Neural cell (in vitro differentiated cells): ENCODE measurements at regions not wholly inside any gene's neighbourhood (a gene's known extent, or its start where the extent isn't known, plus 50 kb on each side); places are given as distances from the start of the nearest gene placed in this dataset.

ENCODE experiments used
- H2AFZ ChIP-seq: fragments of 200-600, 300-800 bp; sonication (generic), shearing (Covaris generic); 2 replicates; pipeline ENCODE4 v1.6.0; 2014; ENCODE audit warnings: low read depth, mild to moderate bottlenecking, antibody characterized with exemption, low read length, moderate library complexity
- H3F3A ChIP-seq: fragments of 200-600 bp; shearing (Covaris generic); 2 replicates; pipeline ENCODE4 v1.6.1; 2016; ENCODE audit warnings: mild to moderate bottlenecking, moderate library complexity, mixed read lengths, antibody characterized with exemption, low read length; ENCODE audit not compliant: insufficient read depth, poor library complexity, severe bottlenecking
- H3K27ac ChIP-seq: fragments of 200-600, 300-800 bp; sonication (generic), shearing (Covaris generic); 2 replicates; pipeline ENCODE4 v1.5.1; 2014; ENCODE audit warnings: mild to moderate bottlenecking, low read length, moderate library complexity
- H3K27me3 ChIP-seq: fragments of 300-800, 200-600 bp; sonication (generic), shearing (Covaris generic); 2 replicates; pipeline ENCODE4 v1.6.0; 2014; ENCODE audit warnings: mild to moderate bottlenecking, low read depth, low read length, moderate library complexity; ENCODE audit not compliant: insufficient read depth
- H3K36me3 ChIP-seq: fragments of 300-800, 200-600 bp; sonication (generic), shearing (Covaris generic); 2 replicates; pipeline ENCODE4 v1.5.1; 2014; ENCODE audit warnings: mild to moderate bottlenecking, antibody characterized with exemption, low read length, moderate library complexity; ENCODE audit not compliant: insufficient read depth
- H3K4me2 ChIP-seq: fragments of 300-800, 200-600 bp; sonication (generic), shearing (Covaris generic); 2 replicates; pipeline ENCODE4 v1.6.0; 2014; ENCODE audit warnings: mild to moderate bottlenecking, low read length
- H3K4me3 ChIP-seq: fragments of 300-800, 200-600 bp; sonication (generic), shearing (Covaris generic); 2 replicates; pipeline ENCODE4 v1.5.1; 2014; ENCODE audit warnings: mild to moderate bottlenecking, low read length, moderate library complexity
- H3K79me2 ChIP-seq: fragments of 200-600 bp; shearing (Covaris generic); replicated peaks from 2 replicates; pipeline ENCODE4 v1.6.0; 2014; ENCODE audit warnings: mild to moderate bottlenecking, low read length, moderate library complexity; ENCODE audit not compliant: insufficient read depth
- H3K9ac ChIP-seq: fragments of 300-800, 200-600 bp; sonication (generic), shearing (Covaris generic); 2 replicates; pipeline ENCODE4 v1.6.1; 2016; ENCODE audit warnings: mild to moderate bottlenecking, low read length, mixed read lengths
- H3K9me2 ChIP-seq: fragments of 200-600 bp; shearing (Covaris generic); 2 replicates; pipeline ENCODE4 v1.6.1; 2016; ENCODE audit warnings: mild to moderate bottlenecking, low read length, mixed read lengths; ENCODE audit not compliant: insufficient read depth
- H3K9me3 ChIP-seq: fragments of 200-600, 300-800 bp; sonication (generic), shearing (Covaris generic); 2 replicates; pipeline ENCODE4 v1.6.1; 2016; ENCODE audit warnings: mild to moderate bottlenecking, mixed run types, low read length, moderate library complexity, mixed read lengths
- H4K20me1 ChIP-seq: fragments of 200-600 bp; shearing (Covaris generic); 2 replicates; pipeline ENCODE4 v1.6.1; 2016; ENCODE audit warnings: mild to moderate bottlenecking, mixed run types; ENCODE audit not compliant: insufficient read depth
- CTCF ChIP-seq: fragments of 450-650 bp; IDR thresholded peaks from 2 replicates; pipeline ENCODE4 v1.5.1; 2014; ENCODE audit warnings: antibody characterized with exemption, mild to moderate bottlenecking, moderate library complexity; ENCODE audit not compliant: poor library complexity, severe bottlenecking
- EP300 ChIP-seq: fragments of 450-650 bp; conservative IDR thresholded peaks from 2 replicates; pipeline ENCODE4 v1.6.1; 2014; ENCODE audit warnings: antibody characterized with exemption, mild to moderate bottlenecking, moderate library complexity; ENCODE audit not compliant: poor library complexity, severe bottlenecking
- EZH2 ChIP-seq: fragments of 200-600, 300-800 bp; shearing (Covaris generic), sonication (generic); IDR thresholded peaks from 2 replicates; pipeline ENCODE4 v1.6.1; 2014; ENCODE audit warnings: antibody characterized with exemption, low read length, borderline replicate concordance, mild to moderate bottlenecking; ENCODE audit not compliant: insufficient read depth, poor library complexity, severe bottlenecking
- MXI1 ChIP-seq: fragments of 450-650 bp; conservative IDR thresholded peaks from 2 replicates; pipeline ENCODE4 v1.6.1; 2014; ENCODE audit warnings: antibody characterized with exemption, mild to moderate bottlenecking; ENCODE audit not compliant: poor library complexity, severe bottlenecking
- POLR2AphosphoS5 ChIP-seq: IDR thresholded peaks from 2 replicates; pipeline ENCODE4 v1.6.1; 2012
- RAD21 ChIP-seq: fragments of 450-650 bp; conservative IDR thresholded peaks from 2 replicates; pipeline ENCODE4 v1.6.1; 2014; ENCODE audit warnings: antibody characterized with exemption, mild to moderate bottlenecking, moderate library complexity
- REST ChIP-seq: IDR thresholded peaks from 2 replicates; pipeline ENCODE4 v1.6.1; 2012; ENCODE audit warnings: borderline replicate concordance
- SMC3 ChIP-seq: fragments of 450-650 bp; conservative IDR thresholded peaks from 2 replicates; pipeline ENCODE4 v1.6.1; 2014; ENCODE audit warnings: antibody characterized with exemption, mild to moderate bottlenecking, moderate library complexity; ENCODE audit not compliant: poor library complexity
- TAF1 ChIP-seq: IDR thresholded peaks from 2 replicates; pipeline ENCODE4 v1.6.1; 2012; ENCODE audit warnings: low read depth

GRCh38 chr3:13177641-13178040 lies 104.4 kb upstream of the IQSEC1 start:
- H3K4me2 ChIP-seq = no peak overlapping the region
- no peak overlapping the region for H3K9ac ChIP-seq
- no peak overlapping the region for H2AFZ ChIP-seq
- no peak for TF ChIP-seq REST
- TF ChIP-seq POLR2AphosphoS5 = no peak
- TF ChIP-seq EZH2 = no peak
- TF ChIP-seq MXI1 = no peak
- no peak for TF ChIP-seq TAF1
- TF ChIP-seq EP300 = no peak
- TF ChIP-seq RAD21 = no peak
- no peak for TF ChIP-seq SMC3
- no peak for TF ChIP-seq CTCF
- H3K9me3 ChIP-seq = peaks cover 8% of the 10 kb centered on the region
- no peaks in the 10 kb centered on the region for H3K36me3 ChIP-seq
- H3K27me3 ChIP-seq = no peaks in the 10 kb centered on the region
- H3K9me2 ChIP-seq = no peaks in the 10 kb centered on the region
- no peak overlapping the region for H3K4me3 ChIP-seq
- no peak overlapping the region for H3K27ac ChIP-seq
- no peaks in the 10 kb centered on the region for H3K79me2 ChIP-seq
- H4K20me1 ChIP-seq = no peaks in the 10 kb centered on the region
- H3F3A ChIP-seq = no peaks in the 10 kb centered on the region

- no peak for TF ChIP-seq TAF1
- TF ChIP-seq CTCF = no peak
- no peak for TF ChIP-seq EP300
- TF ChIP-seq SMC3 = no peak
- no peak for TF ChIP-seq EZH2
- TF ChIP-seq MXI1 = no peak
- TF ChIP-seq POLR2AphosphoS5 = no peak
- TF ChIP-seq REST = no peak
- TF ChIP-seq RAD21 = no peak
- no peaks in the 10 kb centered on the region for H3K9me2 ChIP-seq
- H4K20me1 ChIP-seq = no peaks in the 10 kb centered on the region
- H3K4me2 ChIP-seq = no peak overlapping the region
- H3F3A ChIP-seq = no peaks in the 10 kb centered on the region
- H3K9me3 ChIP-seq = peaks cover 8% of the 10 kb centered on the region
- H3K27me3 ChIP-seq = no peaks in the 10 kb centered on the region
- H3K79me2 ChIP-seq = no peaks in the 10 kb centered on the region
- no peaks in the 10 kb centered on the region for H3K36me3 ChIP-seq
- H3K9ac ChIP-seq = no peak overlapping the region
- H2AFZ ChIP-seq = no peak overlapping the region
- H3K27ac ChIP-seq = no peak overlapping the region
- no peak overlapping the region for H3K4me3 ChIP-seq
These were observed 104.0 kb upstream of the IQSEC1 start for GRCh38 chr3:13177236-13177635.
